GM10248 (cell line): ENCODE measurements at regions not wholly inside any gene's neighbourhood (a gene's known extent, or its start where the extent isn't known, plus 50 kb on each side); places are given as distances from the start of the nearest gene placed in this dataset.
A peak's percentile ranks its signal among the peaks of the same experiment; 100 is the strongest.

Experiments
- CTCF ChIA-PET: fragments of 300-600 bp; sonication (Branson Sonifier 250); formaldehyde crosslinking; extraction: SDS; loops from one replicate; lab custom pipeline; 2021; ENCODE audit warnings: antibody characterized with exemption; lab: Yijun Ruan, JAX
- POLR2A ChIA-PET: fragments of 350-650 bp; sonication (Branson Sonifier 250); formaldehyde crosslinking; extraction: SDS; loops from one replicate; lab custom pipeline; 2020; ENCODE audit warnings: antibody characterized with exemption; lab: Yijun Ruan, JAX
- DNase-seq: peaks from one replicate; pipeline ENCODE4 v3.0.0; 2012; ENCODE audit errors: extremely low spot score
- TF ChIP-seq, protein P1 (sequence below): IDR thresholded peaks from 2 replicates; pipeline ENCODE4 v1.5.1; 2012; ENCODE audit warnings: mild to moderate bottlenecking, low read depth; ENCODE audit errors: extremely low read depth, missing control alignments, control extremely low read depth

DNA sequence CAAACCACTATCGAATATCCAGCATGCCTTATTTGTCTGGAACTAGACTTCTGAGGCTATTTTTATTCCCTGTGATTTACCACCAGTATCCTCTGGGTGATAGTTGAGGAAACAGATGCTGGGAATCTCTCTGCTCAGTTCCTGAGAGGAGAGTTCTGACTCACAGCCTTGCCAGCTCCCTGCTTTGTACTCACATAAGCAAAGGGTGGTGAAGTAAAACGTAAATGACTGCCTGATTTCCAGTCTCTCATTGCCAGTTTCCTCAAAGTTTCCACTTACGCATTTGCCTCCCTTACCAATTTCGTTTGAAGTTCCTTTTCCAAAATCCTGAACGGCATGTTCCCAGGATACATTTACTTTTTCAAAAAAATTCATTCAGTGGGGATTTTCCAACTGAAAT, 69.2 kb upstream of the HNRNPA3 start:
- no peak for DNase-seq
- TF ChIP-seq, protein P1, sequence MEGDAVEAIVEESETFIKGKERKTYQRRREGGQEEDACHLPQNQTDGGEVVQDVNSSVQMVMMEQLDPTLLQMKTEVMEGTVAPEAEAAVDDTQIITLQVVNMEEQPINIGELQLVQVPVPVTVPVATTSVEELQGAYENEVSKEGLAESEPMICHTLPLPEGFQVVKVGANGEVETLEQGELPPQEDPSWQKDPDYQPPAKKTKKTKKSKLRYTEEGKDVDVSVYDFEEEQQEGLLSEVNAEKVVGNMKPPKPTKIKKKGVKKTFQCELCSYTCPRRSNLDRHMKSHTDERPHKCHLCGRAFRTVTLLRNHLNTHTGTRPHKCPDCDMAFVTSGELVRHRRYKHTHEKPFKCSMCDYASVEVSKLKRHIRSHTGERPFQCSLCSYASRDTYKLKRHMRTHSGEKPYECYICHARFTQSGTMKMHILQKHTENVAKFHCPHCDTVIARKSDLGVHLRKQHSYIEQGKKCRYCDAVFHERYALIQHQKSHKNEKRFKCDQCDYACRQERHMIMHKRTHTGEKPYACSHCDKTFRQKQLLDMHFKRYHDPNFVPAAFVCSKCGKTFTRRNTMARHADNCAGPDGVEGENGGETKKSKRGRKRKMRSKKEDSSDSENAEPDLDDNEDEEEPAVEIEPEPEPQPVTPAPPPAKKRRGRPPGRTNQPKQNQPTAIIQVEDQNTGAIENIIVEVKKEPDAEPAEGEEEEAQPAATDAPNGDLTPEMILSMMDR = no peak
- POLR2A ChIA-PET = no interaction called here
- CTCF ChIA-PET = interaction anchor here (1.2 to 1.4 kb wide), 2 partner anchors 9 to 17 kb away, joined by 3 to 4 read pairs; no protein-coding TSS in a partner anchor

DNA sequence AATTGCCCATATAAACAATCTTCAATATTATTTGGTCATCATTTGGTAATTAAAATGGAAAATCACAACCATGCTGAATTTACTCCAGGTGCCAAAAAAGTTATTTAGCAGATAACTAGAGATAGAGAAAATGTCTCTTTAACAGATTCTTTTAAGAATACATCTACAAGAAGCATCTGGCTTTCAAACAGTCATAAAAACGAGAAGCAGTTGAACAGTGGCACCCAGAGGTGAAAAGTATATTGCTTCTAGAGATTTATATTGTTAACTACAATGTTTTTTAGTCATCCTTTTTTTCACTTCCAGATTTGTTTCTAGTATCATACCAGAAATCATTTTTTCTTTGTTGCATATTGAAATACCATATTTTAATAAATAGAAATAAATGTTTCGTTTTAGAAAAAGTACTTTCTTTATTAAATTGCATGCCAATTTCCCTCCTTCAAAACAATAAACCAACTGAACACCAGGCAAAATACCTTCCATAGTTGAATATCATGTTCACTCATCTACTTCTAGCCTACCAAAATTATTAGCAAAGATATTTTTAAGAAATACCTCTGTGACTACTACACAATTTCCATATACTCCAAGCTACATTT, 65.4 kb upstream of the HNRNPA3 start:
- TF ChIP-seq, protein P1 = peak; percentile 56
- peak; percentile 47 for DNase-seq
- ChIA-PET POLR2A (no interaction called here), CTCF (interaction anchor here (0.8 to 4.7 kb wide), 16 partner anchors 10 to 1021 kb away, joined by 3 to 47 read pairs (median 10); no protein-coding TSS in a partner anchor)

DNA sequence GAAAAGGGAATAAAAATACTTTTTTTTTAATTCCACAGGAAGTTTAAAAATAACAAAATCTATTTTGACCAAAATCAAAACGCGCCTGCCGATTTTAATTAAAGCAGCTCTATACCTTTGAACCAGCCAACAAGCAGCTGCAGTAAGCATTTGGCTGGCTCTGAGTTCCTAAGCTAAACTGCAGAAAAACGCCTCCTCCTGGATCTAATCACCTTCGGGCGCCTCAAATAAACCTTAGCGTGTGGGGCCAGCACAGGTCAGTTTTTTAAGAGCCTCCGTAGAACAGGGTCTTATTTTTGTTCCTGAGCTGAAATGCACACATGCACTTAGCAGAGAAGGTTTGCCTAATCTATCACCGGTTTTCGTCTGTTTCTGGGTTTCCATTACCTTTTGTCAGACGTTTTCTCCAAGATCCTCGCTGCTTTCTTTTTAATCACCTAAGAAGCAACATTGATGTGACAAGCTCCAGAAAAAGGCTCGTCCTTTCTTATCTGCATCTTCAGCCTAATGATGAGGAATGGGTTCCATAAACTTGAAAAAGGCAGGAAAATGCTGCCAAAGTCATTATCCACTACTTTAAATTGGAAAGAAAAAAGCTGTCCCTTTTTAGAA, 64.7 kb upstream of the HNRNPA3 start:
- POLR2A ChIA-PET = no interaction called here
- TF ChIP-seq, protein P1 = no peak
- DNase-seq = no peak
- CTCF ChIA-PET = interaction anchor here (0.7 to 4.7 kb wide), 51 partner anchors 9 to 1030 kb away, joined by 3 to 47 read pairs (median 3); partner anchors contain the start of gene NFE2L2

DNA sequence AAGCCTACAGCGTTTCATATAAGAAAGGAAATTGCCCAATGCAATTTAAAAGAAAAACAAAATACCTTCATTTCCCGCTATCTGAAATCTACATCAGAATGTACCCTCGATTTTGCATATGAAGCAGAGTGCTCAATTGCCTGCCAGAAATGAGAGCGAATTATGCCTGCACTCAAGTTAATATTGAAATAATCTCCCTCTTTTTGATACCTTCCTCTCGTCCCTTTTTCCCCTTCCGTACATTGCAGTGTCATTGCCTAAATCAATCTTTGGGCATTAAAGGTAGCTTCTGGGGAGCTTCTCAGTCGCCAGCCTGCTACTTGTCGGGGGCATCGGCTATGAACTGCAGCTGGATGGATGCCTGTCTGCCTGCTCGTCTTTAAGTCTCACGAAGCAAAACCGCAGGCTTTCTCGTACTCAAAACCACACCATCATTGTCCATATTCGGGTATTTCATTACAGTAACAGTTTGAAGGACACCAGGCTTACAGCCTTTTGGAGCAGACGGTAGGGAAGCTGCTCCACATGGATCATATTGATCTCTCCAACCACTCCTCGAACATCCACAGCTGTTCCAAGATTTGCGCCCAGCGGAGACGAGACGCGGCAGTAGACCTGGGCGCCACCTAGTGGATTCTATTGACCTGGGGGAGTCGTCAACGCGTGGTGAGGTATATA, 64.0 kb upstream of the HNRNPA3 start:
- ChIA-PET POLR2A (interaction anchor here (0.6 kb wide), 1 partner anchor 377 kb away, joined by 3 read pairs; no protein-coding TSS in a partner anchor), CTCF (interaction anchor here (0.6 to 4.7 kb wide), 80 partner anchors 9 to 1052 kb away, joined by 3 to 47 read pairs (median 3); partner anchors contain the start of gene NFE2L2)
- TF ChIP-seq, protein P1 = peak; percentile 93
- DNase-seq = peak; percentile 57

DNA sequence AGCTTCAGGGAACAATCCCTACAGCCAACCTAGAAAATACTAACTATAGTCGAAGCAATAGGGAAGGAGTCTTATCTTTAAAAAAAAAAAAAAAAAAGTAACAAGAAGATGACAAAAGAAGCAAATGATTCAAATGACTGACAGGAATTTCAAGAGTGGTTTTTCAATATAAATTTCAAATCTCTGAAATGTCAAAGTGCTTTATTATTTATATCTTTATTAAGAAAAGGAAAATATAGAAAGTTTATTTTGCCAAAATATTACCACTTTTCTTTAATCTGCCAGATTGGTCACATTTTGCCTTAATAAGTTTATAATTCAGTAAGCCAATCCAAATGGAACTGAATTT, 63.5 kb upstream of the HNRNPA3 start:
- POLR2A ChIA-PET = interaction anchor here (0.6 kb wide), 1 partner anchor 377 kb away, joined by 3 read pairs; no protein-coding TSS in a partner anchor
- TF ChIP-seq, protein P1 = no peak
- DNase-seq = no peak
- CTCF ChIA-PET = interaction anchor here (0.6 to 4.7 kb wide), 61 partner anchors 8 to 1053 kb away, joined by 3 to 47 read pairs (median 3); partner anchors contain the start of gene NFE2L2

DNA sequence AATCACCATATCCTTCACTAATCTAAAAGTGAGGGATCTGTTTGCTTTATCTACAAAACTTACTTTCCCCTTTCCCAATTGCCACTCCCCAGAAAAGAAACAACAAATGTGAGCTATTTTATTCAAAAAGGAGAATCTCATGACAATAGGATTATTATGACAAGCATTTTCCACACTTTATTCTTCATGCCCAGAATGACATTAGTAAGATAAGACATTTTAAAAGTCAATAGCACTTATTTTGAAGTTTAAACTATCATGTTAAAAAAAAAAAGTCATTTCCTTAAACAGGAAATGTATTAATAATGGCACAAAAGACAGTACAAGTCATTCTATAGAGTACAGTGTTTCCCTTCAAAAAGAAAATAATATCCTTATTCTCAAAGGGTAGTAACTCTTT, 58.8 kb upstream of the HNRNPA3 start:
- TF ChIP-seq, protein P1 = no peak
- CTCF ChIA-PET = no interaction called here
- DNase-seq = no peak
- POLR2A ChIA-PET = no interaction called here
